ENCODE measurements at regions not wholly inside any gene's neighbourhood (a gene's known extent, or its start where the extent isn't known, plus 50 kb on each side); places are given as distances from the start of the nearest gene placed in this dataset.

DNA sequence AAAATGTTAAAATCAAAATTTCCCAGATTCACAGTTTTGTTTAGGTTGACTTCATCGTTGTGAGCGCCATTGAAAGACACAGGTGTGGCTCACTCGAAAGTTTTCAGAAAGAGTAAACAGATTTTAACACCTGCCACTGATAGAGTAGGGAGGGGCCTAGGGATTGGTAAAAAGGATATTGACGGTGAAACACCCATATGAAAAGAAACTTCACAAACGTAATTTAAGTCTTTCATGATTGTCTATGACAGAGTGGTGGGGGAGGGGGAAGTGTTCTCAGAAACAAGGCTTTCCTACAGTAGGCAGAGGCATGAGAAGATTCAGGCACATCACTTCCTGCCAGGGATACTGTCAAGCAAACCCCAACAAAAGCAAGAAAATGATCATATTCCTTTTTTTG is 101.4 kb downstream of the PERP start:
- DNase-seq = no peak

DNA sequence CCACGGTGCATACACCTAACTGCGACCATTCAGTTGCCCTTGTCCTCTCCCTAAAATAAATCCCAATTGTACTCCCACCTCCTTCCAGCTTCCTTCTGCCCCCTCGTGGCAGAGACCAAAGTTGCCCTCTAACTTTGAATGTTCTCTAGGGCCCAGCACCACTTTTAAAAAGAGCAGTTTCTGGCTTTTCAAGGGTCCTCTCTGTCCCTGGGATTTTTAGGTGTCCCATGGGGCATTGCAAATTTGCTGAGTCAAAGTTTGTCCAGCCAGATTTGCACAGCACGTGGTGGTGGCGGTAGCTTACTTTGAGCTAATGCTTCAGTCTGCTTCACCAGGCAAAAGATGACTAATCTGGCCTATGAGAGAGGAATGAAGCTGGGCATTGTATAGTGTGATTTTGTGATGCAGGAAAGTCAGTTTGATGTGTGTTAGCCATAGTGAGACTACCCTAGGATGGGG is 100.2 kb downstream of the PERP start:
- no peak for DNase-seq

DNA sequence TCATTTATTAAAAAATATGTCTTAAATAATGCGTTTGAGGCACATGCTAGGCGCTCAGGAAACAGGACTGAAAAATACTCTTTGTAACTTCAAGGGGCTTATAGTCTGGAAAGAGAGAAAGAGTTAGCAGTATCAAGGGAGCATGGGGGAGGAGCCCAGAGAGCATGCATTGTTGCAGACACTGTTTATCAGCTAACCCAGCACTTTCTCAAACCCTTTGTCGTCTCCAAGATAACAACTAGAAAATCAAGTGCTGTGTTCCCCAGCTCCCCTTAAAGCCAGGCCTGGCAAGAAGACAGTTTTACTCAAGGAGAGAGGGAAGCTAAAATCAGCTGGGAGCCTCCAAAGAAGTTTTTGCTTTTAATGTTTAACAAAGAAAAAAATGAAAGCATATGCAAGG is 98.4 kb downstream of the PERP start:
- DNase-seq = no peak

DNA sequence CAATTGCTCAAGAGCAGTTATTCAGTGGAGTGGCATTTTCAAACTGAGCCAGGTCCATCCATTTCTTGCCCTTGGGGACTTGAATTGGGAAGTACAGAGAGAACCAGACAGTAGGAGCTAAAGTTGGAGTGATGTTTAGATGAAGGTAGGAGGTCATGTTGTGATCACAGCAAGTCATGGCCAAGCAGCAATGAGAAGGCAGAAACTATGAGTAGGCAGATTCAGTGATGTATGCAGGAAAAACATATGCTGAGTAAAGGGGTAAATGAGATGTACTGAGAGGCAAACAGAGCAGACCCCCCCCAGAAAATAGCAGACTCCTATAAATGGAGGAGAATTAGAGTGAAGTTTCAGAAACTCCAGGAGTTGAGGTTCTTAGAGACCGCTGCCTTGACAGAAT is 95.8 kb downstream of the PERP start:
- no peak for DNase-seq

DNA sequence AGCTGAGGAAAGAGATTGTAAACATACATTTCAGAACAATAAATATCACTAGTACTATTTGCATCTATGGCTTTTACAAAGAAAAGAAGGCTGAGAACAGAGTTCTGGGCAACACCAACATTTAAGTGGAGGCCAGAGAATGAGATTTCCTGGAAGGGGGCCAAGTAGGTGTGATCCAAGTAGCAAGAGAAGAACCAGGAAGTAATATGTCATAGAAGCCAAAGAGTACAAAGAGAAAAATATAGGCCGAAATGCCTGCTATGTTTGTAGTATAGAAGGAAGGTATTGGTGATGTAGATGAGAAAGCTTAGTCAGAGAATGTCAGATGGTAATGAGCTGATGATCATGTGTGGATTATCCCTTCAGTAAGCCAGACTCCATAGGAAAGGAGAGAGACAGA is 94.5 kb downstream of the PERP start:
- DNase-seq = no peak

DNA sequence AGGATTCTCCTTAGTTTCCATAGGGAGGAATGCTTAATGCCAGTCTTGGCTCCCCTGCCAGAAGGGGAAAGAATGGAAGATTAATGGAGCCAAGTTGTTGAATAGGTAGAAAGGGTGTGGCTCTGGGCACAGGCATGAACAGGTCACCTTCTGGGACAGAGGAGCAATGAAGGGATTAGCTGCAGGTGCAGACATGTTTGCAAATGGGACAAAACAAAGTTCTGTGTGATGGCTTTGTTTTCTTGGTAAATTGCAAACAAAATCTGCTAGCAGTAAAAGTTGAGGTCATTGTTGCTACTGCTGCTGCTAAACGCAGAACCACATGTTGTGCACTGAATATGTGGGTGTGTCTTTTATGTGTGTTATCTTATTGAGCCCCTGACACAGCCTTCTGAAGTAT is 93.3 kb downstream of the PERP start:
- no peak for DNase-seq

DNA sequence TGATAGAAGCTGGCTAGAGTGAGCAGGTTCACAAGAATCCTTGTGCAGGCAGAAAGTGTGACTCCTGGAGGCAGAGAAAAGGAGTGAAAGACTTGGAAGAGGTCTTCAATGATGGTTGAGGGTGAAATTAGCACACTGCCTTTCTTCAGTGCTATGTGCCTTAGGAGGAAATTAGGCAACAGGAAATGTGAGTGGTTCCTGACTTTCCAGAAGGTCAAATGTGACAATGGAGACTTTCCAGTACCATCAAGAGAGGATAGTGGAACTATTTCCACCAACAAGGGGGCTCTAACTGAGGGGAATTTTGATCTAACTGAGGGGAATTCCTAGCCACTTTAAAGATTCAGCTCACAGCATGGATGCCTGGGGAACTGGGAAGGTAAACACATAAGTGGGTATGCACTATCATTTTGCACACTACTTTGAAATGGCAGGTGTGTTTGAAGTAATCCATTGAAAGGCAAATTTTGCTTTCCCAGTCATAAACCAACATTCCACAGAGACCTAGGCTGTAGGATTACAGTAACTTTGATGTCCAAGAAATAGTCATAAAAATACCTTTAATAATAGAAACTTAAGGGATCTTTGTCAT is 90.0 kb downstream of the PERP start:
- DNase-seq = no peak

DNA sequence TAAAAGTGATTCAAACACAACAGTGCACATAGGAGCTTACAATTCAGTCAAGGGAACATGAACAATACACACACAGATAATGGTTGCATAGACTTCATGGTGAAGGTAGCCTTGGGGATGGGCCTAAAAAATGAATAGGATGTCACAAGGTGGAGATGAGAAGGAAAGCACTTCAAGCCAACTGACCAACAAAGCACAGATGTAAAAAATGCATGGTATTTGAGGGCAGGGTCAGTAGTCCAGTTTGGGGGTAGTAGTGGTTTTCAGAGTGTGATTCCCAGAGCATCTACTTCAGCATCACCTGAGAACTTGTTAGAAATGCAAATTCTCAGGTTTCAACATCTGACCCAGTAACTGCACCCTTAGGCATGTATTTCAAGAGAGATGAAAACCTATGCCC is 88.9 kb downstream of the PERP start:
- no peak for DNase-seq

DNA sequence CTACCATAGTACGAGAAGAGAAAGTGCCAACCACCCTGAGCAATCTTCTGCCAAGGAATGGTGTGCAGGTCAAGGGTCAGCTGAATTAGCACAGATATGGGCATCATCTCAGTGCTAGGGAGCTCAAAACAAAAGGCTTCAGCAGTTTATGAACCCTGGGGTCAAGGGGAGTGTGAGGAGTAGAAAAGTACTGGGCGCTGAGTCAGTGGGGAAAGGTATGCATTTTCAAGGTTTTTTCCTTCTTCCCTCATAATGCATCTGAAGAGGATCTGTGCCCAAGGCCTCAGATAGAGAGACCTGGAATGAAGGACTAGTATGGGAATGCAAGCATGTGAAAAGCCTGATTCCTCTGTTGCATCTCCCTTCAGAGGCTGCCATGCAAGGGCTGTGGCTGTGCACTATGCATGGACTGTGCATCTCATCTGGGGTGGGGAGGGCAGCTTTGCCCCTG is 81.7 kb downstream of the PERP start:
- no peak for DNase-seq

DNA sequence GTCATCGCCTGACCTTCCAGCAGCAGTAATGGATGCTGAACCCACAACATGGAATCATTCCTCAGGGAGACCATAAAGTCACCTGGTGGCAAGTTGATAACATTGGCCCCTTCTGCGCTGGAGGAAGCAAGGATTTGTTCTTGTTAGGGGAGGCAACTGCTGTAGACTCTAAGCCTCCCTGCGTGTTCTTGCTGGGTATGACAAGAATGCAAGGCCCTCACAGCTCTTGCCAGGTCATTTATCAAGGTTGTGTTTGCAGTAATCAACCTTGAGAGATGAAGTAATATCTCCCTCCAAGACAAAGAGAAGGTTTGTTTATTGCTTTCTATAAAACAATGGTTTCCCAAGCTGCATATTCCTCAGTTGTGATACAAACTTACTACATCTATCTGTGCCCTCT is 80.9 kb downstream of the PERP start:
- no peak for DNase-seq

DNA sequence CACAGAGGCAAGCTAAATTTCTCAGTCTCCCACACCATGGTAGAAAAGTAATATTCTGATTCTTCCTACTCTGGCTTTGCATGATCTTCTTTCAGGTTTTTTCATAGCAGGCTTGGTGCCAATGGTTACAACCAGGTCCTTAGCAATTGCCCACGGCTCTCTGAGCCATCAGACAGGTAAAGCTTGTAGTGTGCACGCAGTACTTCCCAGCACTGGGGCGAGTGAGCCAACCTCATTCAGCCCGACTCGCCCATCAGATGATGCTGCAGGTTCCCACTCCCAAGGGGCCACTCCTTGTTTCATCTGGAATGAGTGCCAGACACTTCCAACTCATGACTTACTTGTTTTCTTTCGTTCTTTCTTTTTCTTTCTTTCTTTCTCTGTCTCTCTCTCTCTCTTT is 78.3 kb downstream of the PERP start:
- no peak for DNase-seq

DNA sequence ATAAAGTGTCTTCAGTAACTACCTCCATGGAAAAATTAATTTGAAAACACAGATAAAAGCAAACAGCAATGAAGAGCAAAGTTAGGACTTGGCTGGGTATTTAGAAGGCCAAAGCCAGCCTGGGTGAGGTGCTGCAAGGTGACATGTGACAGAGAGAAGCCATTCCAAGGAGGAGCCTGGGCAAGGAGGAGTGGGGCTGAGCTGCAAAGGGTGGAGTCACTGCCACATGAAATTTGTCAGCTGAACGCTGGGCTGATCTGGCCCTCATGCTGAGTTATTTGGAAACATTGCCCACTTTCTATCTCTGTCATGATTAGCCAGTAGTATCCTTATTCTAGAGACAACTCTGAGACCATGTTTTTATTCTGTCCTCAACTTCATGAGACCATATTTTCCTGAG is 76.3 kb downstream of the PERP start:
- DNase-seq = no peak

DNA sequence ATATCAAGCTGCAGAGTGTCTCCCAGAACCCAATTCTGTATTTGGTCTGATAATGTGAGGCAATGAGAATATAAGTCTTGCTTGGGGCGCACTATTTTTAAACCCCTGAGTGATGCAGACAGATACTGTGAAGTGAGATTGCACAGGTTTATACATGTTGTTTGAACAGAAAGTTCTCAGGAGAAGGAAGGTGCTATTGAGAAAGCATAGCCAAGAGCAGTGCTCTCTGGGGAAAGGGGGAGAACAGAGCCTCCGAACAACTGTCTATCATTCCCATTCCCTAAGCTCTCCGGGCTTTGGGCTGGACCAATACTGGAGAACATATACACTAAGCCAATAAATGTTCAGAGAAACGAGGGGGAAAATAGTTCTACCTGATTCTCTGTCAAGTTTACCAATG is 75.8 kb downstream of the PERP start:
- no peak for DNase-seq

DNA sequence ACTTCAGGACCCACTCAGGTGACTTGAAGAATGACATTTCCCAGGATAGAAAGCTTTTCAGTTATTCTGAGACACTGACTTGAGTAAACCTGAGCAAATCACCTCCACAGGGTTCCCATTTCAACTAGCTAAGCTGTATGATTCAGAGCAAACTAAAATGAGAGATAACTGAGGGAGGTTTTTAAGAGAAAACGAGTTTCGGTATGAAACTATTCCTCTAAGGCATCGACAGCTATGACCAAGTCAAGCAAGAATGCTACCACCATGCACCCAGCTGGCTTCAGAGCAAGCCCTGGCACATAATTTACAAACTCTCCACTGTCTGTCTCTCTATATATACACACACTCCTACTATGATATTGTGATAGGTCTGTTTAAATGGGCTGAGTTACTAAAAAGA is 75.4 kb downstream of the PERP start:
- no peak for DNase-seq

DNA sequence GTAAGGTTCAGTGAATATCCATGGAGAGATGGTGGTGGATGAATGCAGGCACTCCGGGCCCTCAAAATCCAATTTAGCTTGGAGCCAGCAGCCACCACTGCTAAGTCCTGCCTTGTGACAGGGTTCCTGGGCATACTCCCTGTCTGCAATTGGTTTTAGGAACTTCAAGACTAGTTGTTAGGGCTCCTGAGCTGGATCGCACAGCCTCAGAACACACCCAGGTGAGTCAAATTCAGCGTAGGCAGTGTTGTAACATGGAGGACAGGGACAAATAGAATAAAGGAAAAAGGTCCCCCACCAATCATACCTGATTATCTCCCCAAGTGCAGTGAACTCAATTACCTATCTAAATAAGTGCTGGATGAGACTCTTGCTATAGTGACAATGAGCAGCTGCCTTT is 74.6 kb downstream of the PERP start:
- DNase-seq = no peak

DNA sequence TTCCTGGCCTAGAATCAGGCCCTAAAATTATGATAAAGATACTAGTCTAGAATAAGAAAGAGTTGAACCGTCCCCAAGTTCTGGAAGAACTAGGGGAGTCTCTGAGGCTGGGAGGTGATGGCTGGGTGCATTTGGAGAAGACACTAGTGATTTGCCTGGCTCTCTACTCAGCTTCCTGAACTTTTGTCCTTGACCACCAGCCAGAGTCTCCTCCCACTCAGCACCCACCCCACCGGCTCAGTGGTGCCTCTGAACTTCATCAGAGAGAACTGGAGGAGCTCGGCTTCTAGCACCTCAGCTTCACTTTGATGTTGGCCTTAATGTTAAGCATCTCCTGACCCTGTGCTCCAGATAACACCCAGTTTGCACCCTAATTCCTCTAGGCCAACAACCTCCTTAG is 73.0 kb downstream of the PERP start:
- DNase-seq = no peak

DNA sequence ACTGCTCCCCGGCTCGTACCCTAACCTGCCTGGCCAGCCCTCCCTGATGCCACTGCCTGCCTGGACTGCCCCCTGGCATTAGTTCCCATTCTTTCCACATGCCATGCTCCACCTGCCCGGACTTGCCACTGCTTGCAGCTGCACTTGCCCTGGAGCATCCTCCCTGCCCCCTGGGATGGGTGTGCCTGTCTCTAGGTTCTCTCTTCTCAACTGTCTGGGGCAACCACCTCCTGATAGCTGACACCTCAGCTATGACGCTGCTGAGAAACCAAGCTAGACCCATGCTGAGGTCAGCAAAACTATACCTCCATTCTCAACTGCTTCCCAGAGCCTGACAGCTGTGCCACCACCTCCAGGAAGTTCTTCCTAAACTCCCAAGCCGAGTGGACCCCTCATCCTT is 72.1 kb downstream of the PERP start:
- no peak for DNase-seq

DNA sequence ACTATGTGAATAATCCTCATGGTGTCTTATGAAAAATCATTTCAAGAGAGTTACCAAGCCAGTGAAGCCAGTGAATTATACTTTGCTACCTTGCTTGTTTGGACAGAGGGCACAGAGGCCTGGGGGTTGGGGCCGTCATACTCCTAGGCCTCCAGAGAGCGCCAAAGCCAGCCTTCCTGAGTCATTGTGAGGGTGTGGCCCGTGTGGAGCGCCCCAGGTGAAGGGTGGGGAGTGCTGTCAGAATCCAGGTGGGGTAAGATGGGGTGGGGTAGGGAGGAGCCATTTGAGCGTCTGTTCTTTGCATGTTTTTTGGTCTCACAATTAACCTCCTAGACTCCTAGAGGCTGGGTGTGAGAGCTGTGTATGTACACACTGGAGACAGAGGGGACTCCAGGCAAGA is 71.1 kb downstream of the PERP start:
- DNase-seq = no peak

DNA sequence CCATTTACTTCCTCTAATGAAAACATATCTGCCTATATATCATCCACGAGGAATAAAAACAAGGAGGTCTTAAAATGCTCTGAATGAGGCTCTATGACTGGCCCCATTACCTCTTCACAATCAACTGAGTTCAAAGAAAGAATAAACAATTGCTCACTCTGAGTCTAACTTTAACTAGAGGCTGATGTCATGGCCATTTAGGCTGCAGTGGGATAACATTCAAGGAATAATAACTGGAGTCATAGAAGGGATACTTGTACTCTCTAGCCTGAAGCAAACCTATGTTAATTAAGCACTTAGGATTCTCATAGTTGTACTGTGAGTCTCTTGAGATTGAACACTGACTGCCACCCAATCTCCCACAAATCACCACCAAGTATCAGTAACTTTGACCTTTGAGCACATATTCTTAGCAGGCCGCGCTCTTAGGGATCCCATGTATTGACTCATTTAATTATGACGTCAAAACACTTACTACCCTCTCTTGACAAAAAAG is 70.2 kb downstream of the PERP start:
- DNase-seq = no peak

DNA sequence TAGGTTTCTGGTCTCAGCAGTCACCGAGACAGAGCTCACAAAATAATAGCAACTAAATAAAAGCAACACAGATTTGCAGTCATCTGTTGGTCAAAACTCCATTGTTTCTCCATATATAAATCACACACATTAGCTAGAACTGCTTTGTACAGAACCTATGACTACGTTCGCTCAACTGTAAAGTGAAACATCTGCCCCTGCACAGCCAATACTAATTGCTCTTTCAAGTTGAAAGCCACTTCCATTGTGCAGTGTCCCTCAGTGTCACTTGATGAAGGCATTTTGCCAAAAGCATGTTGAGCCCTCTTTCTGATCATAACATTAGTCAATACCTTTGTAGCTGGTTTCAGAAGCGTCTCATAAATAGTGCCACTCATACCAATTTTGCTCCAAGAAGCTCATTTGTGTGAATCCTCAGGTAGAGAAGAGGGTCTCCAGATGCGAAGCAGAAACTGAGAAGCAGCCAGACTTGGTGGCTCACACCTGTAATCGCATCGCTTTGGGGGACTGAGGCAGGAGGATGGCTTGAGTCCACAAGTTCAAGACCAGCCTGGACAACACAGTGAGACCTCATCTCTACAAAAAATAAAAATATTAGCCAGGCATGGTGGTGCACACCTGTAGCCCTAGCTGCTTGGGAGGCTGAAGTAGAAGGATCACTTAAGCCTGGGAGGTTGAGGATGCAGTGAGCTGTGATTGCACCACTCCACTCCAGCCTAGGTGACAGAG is 68.9 kb downstream of the PERP start:
- no peak for DNase-seq

Data from anterior cingulate cortex (tissue), 58 donors.